B cell (primary cell): ENCODE measurements at regions not wholly inside any gene's neighbourhood (a gene's known extent, or its start where the extent isn't known, plus 50 kb on each side); places are given as distances from the start of the nearest gene placed in this dataset.

Experiments
- ATAC-seq: fragments of 200-7000 bp; cut with Tn5 transposase; one replicate; pipeline ENCODE4 v1.10.0; 2021; ENCODE audit warnings: low read depth, mild to moderate bottlenecking, moderate number of reproducible peaks, moderate library complexity
- CTCF ChIA-PET: fragments of 350-600 bp; sonication (Branson Sonifier 250); formaldehyde crosslinking; loops from one replicate; lab custom pipeline; 2021; ENCODE audit warnings: antibody characterized with exemption, inconsistent platforms; lab: Charles Lee
- POLR2A ChIA-PET: fragments of 350-600 bp; sonication (Branson Sonifier 250); formaldehyde crosslinking; loops from one replicate; lab custom pipeline; 2021; ENCODE audit warnings: antibody characterized with exemption; lab: Charles Lee
- DNase-seq: peaks from one replicate; pipeline ENCODE4 v3.0.0; 2013
- H2AFZ ChIP-seq: 2 replicates; pipeline ENCODE4 v1.6.1; 2012; ENCODE audit warnings: mild to moderate bottlenecking, low read depth, low read length; ENCODE audit not compliant: insufficient read depth, poor library complexity, severe bottlenecking
- H3K27ac ChIP-seq, 2 donors: 1 replicate in 1 of 2; 2 replicates in 1 of 2; pipeline ENCODE4 v1.5.1; 2012 to 2013; ENCODE audit warnings: low read length in 2 of 2, mild to moderate bottlenecking in 2 of 2, moderate library complexity in 1 of 2
- H3K27me3 ChIP-seq, 4 experiments: fragments of 200-600 bp in 1 of 4; sonication (generic) in 1 of 4; replicated peaks in 1 of 4; 1 replicate in 2 of 4; 2 replicates in 2 of 4; pipeline versions ENCODE4 v1.6.1 to v1.7.0; 2013 to 2016; ENCODE audit warnings: low read length in 3 of 4, mild to moderate bottlenecking in 2 of 4, mixed read lengths in 1 of 4, moderate library complexity in 1 of 4; ENCODE audit not compliant: insufficient read depth in 4 of 4, control insufficient read depth in 3 of 4; ENCODE audit errors: control extremely low read depth in 1 of 4
- H3K36me3 ChIP-seq, 2 experiments: replicated peaks in 1 of 2; 1 replicate in 1 of 2; 2 replicates in 1 of 2; pipeline versions ENCODE4 v1.6.1 to v1.7.1; 2013; ENCODE audit warnings: low read length in 1 of 2; ENCODE audit not compliant: insufficient read depth in 2 of 2, control insufficient read depth in 1 of 2; ENCODE audit errors: control extremely low read depth in 1 of 2, extremely low read depth in 1 of 2
- H3K4me1 ChIP-seq, 2 donors: fragments of 200-600 bp in 1 of 2; sonication (generic) in 1 of 2; 1 replicate in 1 of 2; 2 replicates in 1 of 2; pipeline versions ENCODE4 v1.5.1 to v1.6.1; 2013 to 2017; ENCODE audit warnings: low read length in 2 of 2; ENCODE audit not compliant: control insufficient read depth in 2 of 2, insufficient read depth in 2 of 2
- H3K4me2 ChIP-seq: replicated peaks from 2 replicates; pipeline ENCODE3; 2012; ENCODE audit warnings: mild to moderate bottlenecking, low read depth, low read length; ENCODE audit not compliant: poor library complexity, severe bottlenecking
- H3K4me3 ChIP-seq, 5 experiments: fragments of 200-600 bp in 1 of 5; sonication (generic) in 1 of 5; 1 replicate in 3 of 5; 2 replicates in 2 of 5; pipeline versions ENCODE4 v1.5.1 to v1.7.0; 2011 to 2016; ENCODE audit warnings: low read length in 4 of 5, mild to moderate bottlenecking in 4 of 5, low read depth in 2 of 5, control low read depth in 1 of 5, moderate library complexity in 1 of 5; ENCODE audit not compliant: insufficient read depth in 1 of 5; ENCODE audit errors: control extremely low read depth in 1 of 5, extremely low read depth in 1 of 5
- H3K79me2 ChIP-seq: fragments of 200-600 bp; sonication (generic); one replicate; pipeline ENCODE4 v1.6.0; 2016; ENCODE audit warnings: low read length; ENCODE audit not compliant: control insufficient read depth, insufficient read depth
- H3K9ac ChIP-seq: fragments of 200-600 bp; sonication (generic); 2 replicates; pipeline ENCODE4 v1.6.1; 2017; ENCODE audit warnings: mild to moderate bottlenecking, low read length, moderate library complexity
- H3K9me3 ChIP-seq, 3 donors: one replicate each; pipeline versions ENCODE4 v1.6.1 to v1.7.1; 2013; ENCODE audit warnings: low read length in 2 of 3; ENCODE audit not compliant: control insufficient read depth in 2 of 3, insufficient read depth in 1 of 3; ENCODE audit errors: control extremely low read depth in 1 of 3
- H4K20me1 ChIP-seq: 2 replicates; pipeline ENCODE4 v1.6.0; 2012; ENCODE audit warnings: mild to moderate bottlenecking, low read length; ENCODE audit not compliant: insufficient read depth, control insufficient read depth, poor library complexity, severe bottlenecking
- H3K27ac Mint-ChIP-seq: one replicate; pipeline ENCODE4 v1.8.0; 2021; ENCODE audit warnings: mixed read lengths
- H3K27me3 Mint-ChIP-seq: one replicate; pipeline ENCODE4 v1.8.0; 2021; ENCODE audit warnings: mixed read lengths
- H3K4me1 Mint-ChIP-seq: one replicate; pipeline ENCODE4 v1.8.0; 2021; ENCODE audit warnings: mixed read lengths
- H3K4me3 Mint-ChIP-seq: one replicate; pipeline ENCODE4 v1.8.0; 2021; ENCODE audit warnings: mixed read lengths
- H3K9me3 Mint-ChIP-seq: one replicate; pipeline ENCODE4 v1.8.0; 2022; ENCODE audit warnings: mixed read lengths; ENCODE audit not compliant: insufficient read depth
- EZH2 ChIP-seq: IDR thresholded peaks from 2 replicates; pipeline ENCODE4 v1.6.1; 2012; ENCODE audit warnings: borderline replicate concordance, low read depth, mild to moderate bottlenecking, moderate library complexity, low read length; ENCODE audit not compliant: insufficient read depth, poor library complexity, severe bottlenecking
- WGBS: methylation state at CpG from one replicate; pipeline ENCODE4 v1.1.5; 2013; ENCODE audit warnings: missing lambda C conversion rate; ENCODE audit not compliant: insufficient coverage; 5-methylcytosine and 5-hydroxymethylcytosine counted together
- intact Hi-C: fragments of 100-400 bp; cut with micrococcal nuclease; formaldehyde crosslinking; loops from one replicate; pipeline ENCODE4 v1.10.0; 2022
- TF ChIP-seq, protein P1 (sequence below): fragments of 200-600 bp; IDR thresholded peaks from one replicate; pipeline ENCODE4 v1.8.0; 2022; ENCODE audit warnings: antibody characterized with exemption, mild to moderate bottlenecking

DNA sequence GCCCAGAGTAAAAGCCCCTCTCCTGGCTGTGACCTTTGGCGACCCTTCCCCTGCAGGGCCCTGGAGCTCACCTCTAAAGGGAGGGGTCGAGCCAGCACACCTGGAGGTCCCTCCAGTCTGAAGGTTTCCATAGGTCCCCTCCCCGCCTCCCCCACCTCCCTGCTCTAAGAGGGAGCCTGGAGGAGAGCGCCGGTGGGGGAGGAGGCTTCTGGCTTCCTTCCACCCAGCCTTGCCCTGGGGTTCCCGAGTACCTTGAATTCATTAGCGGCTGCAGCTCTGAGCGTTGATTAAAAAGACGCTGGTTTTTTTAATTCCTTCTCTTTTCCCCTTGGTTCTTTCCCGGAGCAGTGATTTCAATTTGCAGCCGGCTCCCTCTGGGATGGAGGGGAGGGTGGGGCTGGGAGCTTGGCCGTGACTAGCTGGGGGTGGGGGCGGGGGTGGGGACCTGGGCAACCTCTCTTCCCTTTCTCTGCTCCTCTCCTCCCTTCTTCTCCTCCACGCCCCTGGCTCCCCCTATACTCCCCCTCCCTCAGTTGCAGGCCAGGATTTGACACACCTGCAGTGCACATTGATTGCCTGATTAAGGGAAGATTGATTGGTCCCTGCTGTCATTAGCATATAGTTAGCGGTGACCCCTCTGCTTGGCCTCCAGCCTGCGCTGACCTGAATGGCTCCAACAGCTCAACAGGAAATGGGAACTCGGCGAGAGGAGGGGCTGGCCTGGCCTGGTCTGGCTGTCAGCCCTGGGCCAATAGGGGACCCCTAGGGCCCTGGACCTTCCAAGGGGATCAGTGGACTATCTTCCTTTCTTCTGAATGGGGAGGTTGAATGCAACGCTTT lies 67.5 kb upstream of the RAPGEF1 start:
- Mint-ChIP-seq H3K4me3 (no peak overlapping the region), H3K27me3 (peaks cover 44% of the 10 kb centered on the region), H3K9me3 (no peaks in the 10 kb centered on the region), H3K27ac (no peak overlapping the region), H3K4me1 (no peaks in the 10 kb centered on the region)
- DNase-seq (no peak), ATAC-seq (no peak)
- Histone ChIP-seq H3K4me3 (no peak overlapping the region), H2AFZ (no peak overlapping the region), H4K20me1 (no peaks in the 10 kb centered on the region), H3K27ac (no peak overlapping the region), H3K27me3 (peaks cover 0 to 21% (median 0%) of the 10 kb centered on the region in 4 experiments), H3K4me1 (no peaks in the 10 kb centered on the region), H3K9me3 (peaks cover 0 to 10% (median 0%) of the 10 kb centered on the region in 3 donors), H3K9ac (no peak overlapping the region), H3K79me2 (no peaks in the 10 kb centered on the region), H3K4me2 (no peak overlapping the region), H3K36me3 (no peaks in the 10 kb centered on the region)
- ChIA-PET POLR2A (no interaction called here), CTCF (no interaction called here)
- TF ChIP-seq EZH2: no peak
- TF ChIP-seq, protein P1, sequence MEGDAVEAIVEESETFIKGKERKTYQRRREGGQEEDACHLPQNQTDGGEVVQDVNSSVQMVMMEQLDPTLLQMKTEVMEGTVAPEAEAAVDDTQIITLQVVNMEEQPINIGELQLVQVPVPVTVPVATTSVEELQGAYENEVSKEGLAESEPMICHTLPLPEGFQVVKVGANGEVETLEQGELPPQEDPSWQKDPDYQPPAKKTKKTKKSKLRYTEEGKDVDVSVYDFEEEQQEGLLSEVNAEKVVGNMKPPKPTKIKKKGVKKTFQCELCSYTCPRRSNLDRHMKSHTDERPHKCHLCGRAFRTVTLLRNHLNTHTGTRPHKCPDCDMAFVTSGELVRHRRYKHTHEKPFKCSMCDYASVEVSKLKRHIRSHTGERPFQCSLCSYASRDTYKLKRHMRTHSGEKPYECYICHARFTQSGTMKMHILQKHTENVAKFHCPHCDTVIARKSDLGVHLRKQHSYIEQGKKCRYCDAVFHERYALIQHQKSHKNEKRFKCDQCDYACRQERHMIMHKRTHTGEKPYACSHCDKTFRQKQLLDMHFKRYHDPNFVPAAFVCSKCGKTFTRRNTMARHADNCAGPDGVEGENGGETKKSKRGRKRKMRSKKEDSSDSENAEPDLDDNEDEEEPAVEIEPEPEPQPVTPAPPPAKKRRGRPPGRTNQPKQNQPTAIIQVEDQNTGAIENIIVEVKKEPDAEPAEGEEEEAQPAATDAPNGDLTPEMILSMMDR: no peak
- intact Hi-C loops: no loop called here
- WGBS: 10% methylated on average over 9 of the region's 19 CpGs

DNA sequence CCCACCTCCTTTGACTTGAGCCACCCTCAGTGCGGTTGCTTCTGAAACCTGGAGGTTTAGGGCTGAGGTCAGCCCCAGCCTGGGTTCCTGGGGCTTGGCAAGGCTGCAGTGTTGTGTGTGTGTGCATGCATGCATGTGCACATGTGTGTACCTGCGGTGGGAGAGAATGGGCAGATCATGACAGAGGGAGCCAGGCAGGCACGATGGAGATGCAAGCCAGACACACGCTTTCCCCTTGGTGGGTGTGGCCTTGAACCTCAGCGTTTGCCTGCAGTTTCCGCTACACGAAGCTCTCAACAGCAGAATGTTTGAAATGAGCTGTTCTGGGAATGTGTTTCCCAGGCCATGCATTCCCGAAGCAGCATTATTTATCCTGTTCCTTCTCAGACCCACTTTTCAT lies 65.9 kb upstream of the RAPGEF1 start:
- Mint-ChIP-seq H3K27me3 (peaks cover 35% of the 10 kb centered on the region), H3K9me3 (no peaks in the 10 kb centered on the region), H3K4me1 (no peaks in the 10 kb centered on the region), H3K4me3 (no peak overlapping the region), H3K27ac (no peak overlapping the region)
- no peak overlapping the region for H3K9ac ChIP-seq
- H3K36me3 ChIP-seq: no peaks in the 10 kb centered on the region
- peaks cover 0 to 22% (median 0%) of the 10 kb centered on the region in 4 experiments for H3K27me3 ChIP-seq
- no peaks in the 10 kb centered on the region for H3K79me2 ChIP-seq
- H3K9me3 ChIP-seq: peaks cover 0 to 10% (median 0%) of the 10 kb centered on the region in 3 donors
- ChIA-PET CTCF (no interaction called here), POLR2A (no interaction called here)
- no peak overlapping the region for H3K4me3 ChIP-seq
- no peak overlapping the region for H2AFZ ChIP-seq
- no peak overlapping the region for H3K4me2 ChIP-seq
- TF ChIP-seq, protein P1: no peak
- no peaks in the 10 kb centered on the region for H3K4me1 ChIP-seq
- no peaks in the 10 kb centered on the region for H4K20me1 ChIP-seq
- 69% methylated on average over 7 of the region's 8 CpGs for WGBS
- DNase-seq (no peak), ATAC-seq (no peak)
- no peak overlapping the region for H3K27ac ChIP-seq
- intact Hi-C loops: no loop called here
